SK-N-MC (cell line): ENCODE measurements at regions not wholly inside any gene's neighbourhood (a gene's known extent, or its start where the extent isn't known, plus 50 kb on each side); places are given as distances from the start of the nearest gene placed in this dataset.

ENCODE experiments used
- DNase-seq: peaks from one replicate; pipeline ENCODE4 v3.0.0-alpha.2; 2011; ENCODE audit warnings: low read depth, low spot score
- H3K27ac ChIP-seq: fragments of 200-600 bp; sonication (generic); 2 replicates; pipeline ENCODE4 v1.5.1; 2016; ENCODE audit warnings: mixed run types
- H3K36me3 ChIP-seq: fragments of 200-600 bp; sonication (generic); 2 replicates; pipeline ENCODE4 v1.6.1; 2017; ENCODE audit warnings: antibody characterized with exemption, low read length, mixed read lengths; ENCODE audit not compliant: insufficient read depth
- H3K4me3 ChIP-seq: fragments of 200-600 bp; sonication (generic); 2 replicates; pipeline ENCODE4 v1.5.1; 2016
- H3K9ac ChIP-seq: fragments of 200-600 bp; sonication (generic); 2 replicates; pipeline ENCODE4 v1.8.0; 2017; ENCODE audit warnings: mixed run types, mixed read lengths; ENCODE audit not compliant: insufficient read length
- H3K9me3 ChIP-seq: fragments of 200-600 bp; sonication (generic); 2 replicates; pipeline ENCODE4 v1.6.1; 2017; ENCODE audit warnings: low read depth, mild to moderate bottlenecking, antibody characterized with exemption, low read length, moderate library complexity, mixed read lengths
- EZH2 ChIP-seq: fragments of 200-600 bp; sonication (generic); IDR thresholded peaks from one replicate; pipeline ENCODE4 v1.6.1; 2017; ENCODE audit warnings: antibody characterized with exemption
- FOXP2 ChIP-seq: optimal IDR thresholded peaks from 2 replicates; pipeline ENCODE3; 2011; ENCODE audit warnings: mild to moderate bottlenecking, moderate library complexity; ENCODE audit not compliant: insufficient read depth; ENCODE audit errors: extremely low read length, control extremely low read depth
- POLR2AphosphoS5 ChIP-seq: IDR thresholded peaks from 2 replicates; pipeline ENCODE4 v1.6.1; 2012; ENCODE audit warnings: mild to moderate bottlenecking, low read depth, low read length, borderline replicate concordance

- Histone ChIP-seq H3K4me3 (peak overlapping the region; percentile 91), H3K27ac (peak overlapping the region; percentile 92), H3K36me3 (peaks cover 58% of the 10 kb centered on the region), H3K9me3 (no peaks in the 10 kb centered on the region), H3K9ac (peak overlapping the region; percentile 82)
- no peak for DNase-seq
- TF ChIP-seq FOXP2 (no peak), EZH2 (no peak), POLR2AphosphoS5 (no peak)
Measured at GRCh38 chr7:130942211-130942964, 208.4 kb upstream of the KLF14 start.

GRCh38 chr7:130943336-130943901 lies 209.4 kb upstream of the KLF14 start:
- peak overlapping the region; percentile 82 for H3K9ac ChIP-seq
- H3K4me3 ChIP-seq = peak overlapping the region; percentile 91
- H3K36me3 ChIP-seq = peaks cover 63% of the 10 kb centered on the region
- DNase-seq = no peak
- H3K9me3 ChIP-seq = no peaks in the 10 kb centered on the region
- H3K27ac ChIP-seq = peak overlapping the region; percentile 92
- TF ChIP-seq FOXP2 = no peak
- no peak for TF ChIP-seq EZH2
- no peak for TF ChIP-seq POLR2AphosphoS5

- TF ChIP-seq FOXP2 = no peak
- no peak for TF ChIP-seq EZH2
- no peak for TF ChIP-seq POLR2AphosphoS5
- DNase-seq = no peak
- Histone ChIP-seq H3K9me3 (no peaks in the 10 kb centered on the region), H3K27ac (peak overlapping the region; percentile 92), H3K9ac (peak overlapping the region; percentile 82), H3K36me3 (peaks cover 61% of the 10 kb centered on the region), H3K4me3 (peak overlapping the region; percentile 91)
Measured at GRCh38 chr7:130943981-130944380, 210.0 kb upstream of the KLF14 start.

GRCh38 chr7:130944997-130945396 lies 211.0 kb upstream of the KLF14 start:
- no peak for TF ChIP-seq EZH2
- TF ChIP-seq FOXP2 = no peak
- TF ChIP-seq POLR2AphosphoS5 = no peak
- Histone ChIP-seq H3K9ac (no peak overlapping the region), H3K27ac (peak overlapping the region; percentile 92), H3K36me3 (peaks cover 61% of the 10 kb centered on the region), H3K4me3 (no peak overlapping the region), H3K9me3 (no peaks in the 10 kb centered on the region)
- DNase-seq = no peak

- Histone ChIP-seq H3K4me3 (no peak overlapping the region), H3K9ac (peak overlapping the region; percentile 29), H3K36me3 (peaks cover 65% of the 10 kb centered on the region), H3K27ac (peak overlapping the region; percentile 92), H3K9me3 (no peaks in the 10 kb centered on the region)
- no peak for DNase-seq
- TF ChIP-seq POLR2AphosphoS5 (no peak), EZH2 (no peak), FOXP2 (no peak)
Measured at GRCh38 chr7:130945411-130945811, 211.4 kb upstream of the KLF14 start.

GRCh38 chr7:130946114-130946513 lies 212.1 kb upstream of the KLF14 start:
- no peak overlapping the region for H3K4me3 ChIP-seq
- H3K27ac ChIP-seq = peak overlapping the region; percentile 92
- no peak for DNase-seq
- H3K36me3 ChIP-seq = peaks cover 67% of the 10 kb centered on the region
- no peak overlapping the region for H3K9ac ChIP-seq
- H3K9me3 ChIP-seq = no peaks in the 10 kb centered on the region
- TF ChIP-seq POLR2AphosphoS5 (no peak), EZH2 (no peak), FOXP2 (no peak)

- H3K4me3 ChIP-seq = no peak overlapping the region
- DNase-seq = no peak
- no peak for TF ChIP-seq POLR2AphosphoS5
- no peak for TF ChIP-seq FOXP2
- H3K9ac ChIP-seq = no peak overlapping the region
- H3K36me3 ChIP-seq = peaks cover 76% of the 10 kb centered on the region
- no peaks in the 10 kb centered on the region for H3K9me3 ChIP-seq
- peak overlapping the region; percentile 26; the same call in 1 of the 2 replicates for H3K27ac ChIP-seq
Measured at GRCh38 chr7:130947792-130948580, 214.0 kb upstream of the KLF14 start.

GRCh38 chr7:130948822-130949221 lies 214.8 kb upstream of the KLF14 start:
- Histone ChIP-seq H3K4me3 (no peak overlapping the region), H3K36me3 (peaks cover 79% of the 10 kb centered on the region), H3K9ac (no peak overlapping the region), H3K9me3 (no peaks in the 10 kb centered on the region), H3K27ac (peak overlapping the region; percentile 14; the same call in 1 of the 2 replicates)
- no peak for TF ChIP-seq POLR2AphosphoS5
- DNase-seq = no peak

GRCh38 chr7:130949550-130949949 lies 215.5 kb upstream of the KLF14 start:
- no peaks in the 10 kb centered on the region for H3K9me3 ChIP-seq
- no peak for DNase-seq
- H3K36me3 ChIP-seq = peaks cover 80% of the 10 kb centered on the region
- no peak overlapping the region for H3K27ac ChIP-seq
- H3K9ac ChIP-seq = no peak overlapping the region
- TF ChIP-seq POLR2AphosphoS5 = no peak
- no peak for TF ChIP-seq FOXP2
- TF ChIP-seq EZH2 = no peak
- no peak overlapping the region for H3K4me3 ChIP-seq
